ENCODE measurements at regions not wholly inside any gene's neighbourhood (a gene's known extent, or its start where the extent isn't known, plus 50 kb on each side); places are given as distances from the start of the nearest gene placed in this dataset.

DNA sequence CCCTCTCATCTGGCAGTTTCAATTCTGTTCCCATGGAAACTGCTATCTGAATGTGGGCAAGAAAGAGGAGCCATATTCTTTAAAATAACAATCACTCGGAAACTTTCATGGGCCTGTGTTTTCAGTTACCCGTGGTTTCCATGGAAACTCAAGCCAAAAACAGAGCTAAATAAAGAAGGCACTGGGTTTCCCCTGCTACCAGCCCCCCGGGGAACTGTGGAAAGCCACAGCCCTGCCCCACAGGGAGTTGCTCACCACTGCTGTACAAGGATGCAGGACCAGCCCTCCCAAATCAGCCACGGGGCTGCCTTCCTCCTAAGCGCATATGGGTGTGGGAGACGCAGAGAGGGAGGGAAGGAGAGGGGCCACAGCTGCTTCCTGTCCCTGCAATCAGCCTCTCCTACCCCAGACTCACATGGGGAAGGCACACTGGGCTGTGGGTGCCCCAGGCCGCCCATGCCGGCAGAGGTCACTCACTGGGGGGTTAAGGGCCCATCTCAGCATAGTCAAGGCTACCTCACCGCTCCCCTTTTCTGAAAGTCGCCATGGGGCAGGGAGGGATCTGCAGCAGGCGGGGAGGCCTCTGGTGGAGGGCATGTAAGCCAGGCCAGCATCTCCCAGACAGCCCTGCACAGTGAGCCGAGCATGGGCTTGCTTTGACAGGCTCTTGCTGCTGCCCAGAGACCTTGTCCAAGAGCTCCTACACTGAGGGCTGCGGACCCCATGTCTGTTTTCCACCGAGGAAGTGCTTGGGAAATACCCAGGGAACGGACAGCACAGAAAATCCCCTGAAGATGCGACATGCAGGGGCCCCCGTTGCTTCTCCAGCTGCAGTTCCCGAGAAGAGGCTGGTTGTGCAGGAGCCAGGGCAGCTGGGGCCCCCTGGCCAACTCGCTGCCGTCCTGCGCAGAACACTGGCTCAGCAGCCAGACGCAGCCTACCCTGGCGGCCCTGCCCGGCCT lies 157.3 kb upstream of the PPP2R2D start:
- DNase-seq, result no peak

DNA sequence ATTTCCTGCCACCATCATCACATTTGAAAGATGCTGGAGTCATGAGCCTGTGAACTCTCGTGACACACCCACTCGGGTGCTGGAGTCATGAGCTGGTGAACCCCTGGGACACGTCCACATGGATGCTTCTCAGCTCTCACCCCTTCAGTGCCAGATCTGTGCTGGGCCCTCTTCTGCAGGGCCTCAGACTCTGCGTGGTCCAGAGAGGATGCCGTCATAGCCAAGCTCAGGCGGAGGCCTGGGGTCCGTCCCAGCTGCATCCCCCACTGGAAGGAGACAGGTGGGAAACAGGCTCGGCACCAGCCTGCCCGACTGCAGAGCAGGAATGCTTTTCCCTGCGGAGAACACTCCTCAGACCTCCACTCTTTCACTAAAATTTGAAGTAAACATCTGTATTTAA lies 156.5 kb upstream of the PPP2R2D start:
- no peak for DNase-seq

DNA sequence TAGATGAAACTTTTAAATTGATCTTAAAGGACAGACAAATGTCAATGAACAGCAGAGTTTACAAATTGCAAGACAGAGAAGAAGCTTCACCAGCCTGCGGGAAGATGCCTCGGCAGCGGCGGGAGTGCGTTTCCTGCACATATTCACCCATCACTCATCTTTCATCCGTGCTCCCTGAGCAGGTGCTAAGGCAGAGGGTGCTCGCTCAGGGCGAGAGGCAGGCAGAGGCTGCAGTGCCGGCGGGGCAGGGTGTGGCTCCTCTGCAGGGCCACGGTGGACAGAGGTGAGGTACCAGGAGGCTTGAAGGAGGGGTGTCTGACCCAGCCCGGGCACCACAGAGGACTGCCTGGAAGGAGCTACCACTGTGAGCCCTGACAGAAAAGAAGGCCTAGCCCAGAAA lies 155.2 kb upstream of the PPP2R2D start:
- no peak for DNase-seq

DNA sequence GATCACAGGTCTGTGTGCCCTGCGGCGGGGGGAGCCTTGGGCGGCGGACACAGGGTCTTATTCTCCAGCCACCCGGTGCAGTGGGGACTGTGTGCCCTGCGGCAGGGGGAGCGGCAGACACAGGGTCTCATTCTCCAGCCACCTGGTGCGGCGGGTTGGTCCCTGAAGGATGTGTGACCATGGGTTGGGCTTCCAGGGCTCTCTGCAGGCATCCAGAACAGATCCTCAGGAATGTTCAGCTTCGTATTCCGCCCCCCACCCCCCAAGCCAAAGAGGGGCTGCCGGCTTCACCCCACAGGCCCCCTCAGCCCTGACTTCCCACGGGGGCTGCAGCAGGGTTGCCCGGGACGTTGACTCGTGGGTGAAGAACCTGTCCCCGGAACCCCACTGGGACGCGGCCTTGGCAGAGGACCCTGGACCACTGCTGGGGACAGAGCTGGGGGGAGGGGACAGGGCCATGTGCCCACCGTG lies 154.5 kb upstream of the PPP2R2D start:
- no peak for DNase-seq

DNA sequence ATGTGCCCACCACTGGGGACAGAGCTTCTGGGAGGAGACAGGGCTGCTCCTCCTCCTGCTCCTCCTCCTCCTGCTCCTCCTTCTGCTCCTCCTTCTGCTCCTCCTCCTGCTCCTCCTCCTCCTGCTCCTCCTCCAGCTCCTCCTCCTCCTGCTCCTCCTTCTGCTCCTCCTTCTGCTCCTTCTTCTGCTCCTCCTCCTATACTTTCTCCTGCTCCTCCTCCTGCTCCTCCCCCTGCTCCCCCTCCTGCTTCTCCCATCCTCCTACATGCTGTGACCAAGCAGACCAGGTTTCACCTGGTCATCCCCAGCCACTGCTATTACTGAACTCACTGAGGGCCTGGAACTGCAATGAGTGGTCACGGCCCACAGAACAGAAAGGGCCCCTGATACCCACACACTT lies 154.0 kb upstream of the PPP2R2D start:
- DNase-seq, result peak in 1 of 2 experiments; percentile 20

DNA sequence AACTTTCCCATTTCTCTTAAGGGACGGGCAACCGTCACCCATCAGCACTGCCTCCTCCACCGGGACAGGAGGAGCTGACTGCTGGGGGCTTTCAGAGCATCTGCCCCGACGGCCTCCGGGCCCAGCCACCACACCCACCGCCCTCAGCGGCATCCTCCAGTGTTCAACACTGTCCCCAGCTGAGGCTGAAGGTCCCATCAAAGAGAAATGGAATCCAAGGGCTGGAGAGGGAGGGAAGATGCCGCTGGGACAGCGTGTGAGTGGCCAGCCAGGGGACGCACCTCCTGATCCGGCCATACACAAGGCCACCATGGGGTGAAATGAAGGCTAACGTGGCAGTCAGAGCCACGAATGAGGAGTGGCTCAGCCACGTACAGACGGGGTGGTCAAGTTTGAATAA lies 153.6 kb upstream of the PPP2R2D start:
- no peak for DNase-seq

DNA sequence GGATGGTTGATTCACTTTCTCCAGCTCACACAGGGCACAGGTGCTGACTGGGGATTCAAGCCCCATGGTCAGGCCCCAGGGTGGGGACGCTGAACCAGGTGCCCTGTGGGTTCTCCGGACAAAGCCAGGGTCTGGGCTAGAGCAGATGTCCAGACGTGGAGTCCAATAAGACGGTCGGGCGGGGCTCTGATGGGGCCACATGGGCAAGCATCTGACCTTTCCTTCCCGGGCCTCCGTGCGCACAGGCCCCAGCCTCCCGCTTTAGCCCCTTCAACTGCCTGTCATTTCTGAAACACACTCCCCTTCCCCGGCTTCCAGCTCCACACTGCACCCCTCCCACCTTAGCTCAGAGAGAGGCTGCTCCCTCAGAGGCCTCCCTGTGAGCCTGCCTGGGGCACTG lies 153.0 kb upstream of the PPP2R2D start:
- no peak for DNase-seq

DNA sequence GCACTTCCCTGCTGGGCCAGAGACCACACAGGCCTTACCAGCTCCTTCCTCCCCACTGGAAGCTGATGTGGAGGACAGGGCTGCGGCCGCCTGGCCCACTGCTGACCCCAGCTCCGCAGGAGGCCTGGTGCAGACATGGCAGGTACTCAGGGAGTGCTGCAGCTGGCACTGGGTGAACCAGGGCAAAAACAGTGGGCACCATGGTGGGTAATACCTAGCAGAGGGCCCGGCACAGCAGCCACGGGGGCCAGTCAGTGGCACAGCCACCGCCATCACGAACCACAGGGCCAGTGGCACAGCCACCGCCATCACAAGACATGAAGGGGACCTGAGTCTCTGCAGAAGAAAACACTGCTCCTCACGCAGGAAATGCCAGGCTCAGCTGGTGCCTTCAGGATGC lies 152.6 kb upstream of the PPP2R2D start:
- no peak for DNase-seq

DNA sequence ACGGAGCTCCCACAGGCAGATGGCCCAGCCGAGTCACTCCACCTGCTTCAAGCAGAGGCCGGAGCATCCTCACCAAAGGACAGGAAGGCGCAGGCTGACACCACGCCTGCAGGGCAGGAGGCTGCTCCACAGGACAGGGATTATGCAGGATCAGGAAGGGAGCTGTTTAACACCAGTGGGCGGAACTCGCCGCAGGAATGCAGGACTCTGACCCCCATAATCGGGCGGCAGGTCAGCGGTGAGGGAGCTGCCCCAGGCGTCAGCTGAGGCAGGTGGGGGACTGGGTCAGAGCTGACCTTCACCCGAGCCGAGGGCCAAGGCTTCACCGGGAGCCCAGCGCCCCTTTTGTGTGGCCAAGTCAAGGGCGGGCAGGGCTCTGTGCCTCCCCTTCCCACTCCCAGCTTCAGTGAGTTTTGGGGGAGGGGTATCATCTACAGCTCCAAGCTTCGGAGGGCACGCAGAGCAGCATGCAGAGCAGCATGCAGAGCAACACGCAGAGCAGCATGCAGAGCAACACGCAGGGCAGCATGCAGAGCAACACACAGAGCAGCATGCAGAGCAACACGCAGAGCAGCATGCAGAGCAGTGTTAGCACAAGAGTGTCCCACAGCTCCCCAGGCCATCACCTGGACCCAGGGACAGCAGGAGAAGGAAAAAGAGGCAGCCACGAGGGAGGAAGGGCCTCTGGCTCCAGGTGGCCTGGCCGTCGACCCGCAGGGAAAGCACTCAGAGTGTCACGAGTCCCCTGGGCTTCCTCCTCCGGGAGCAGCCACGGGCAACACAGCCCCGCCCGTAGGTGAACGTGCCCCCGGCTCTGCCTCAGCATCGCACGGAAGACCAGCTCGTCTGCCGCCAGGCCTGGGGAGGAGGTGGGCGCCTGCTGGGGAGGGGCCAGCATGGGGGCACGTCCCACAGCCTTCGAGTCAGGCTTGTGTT lies 151.7 kb upstream of the PPP2R2D start:
- DNase-seq, result no peak

DNA sequence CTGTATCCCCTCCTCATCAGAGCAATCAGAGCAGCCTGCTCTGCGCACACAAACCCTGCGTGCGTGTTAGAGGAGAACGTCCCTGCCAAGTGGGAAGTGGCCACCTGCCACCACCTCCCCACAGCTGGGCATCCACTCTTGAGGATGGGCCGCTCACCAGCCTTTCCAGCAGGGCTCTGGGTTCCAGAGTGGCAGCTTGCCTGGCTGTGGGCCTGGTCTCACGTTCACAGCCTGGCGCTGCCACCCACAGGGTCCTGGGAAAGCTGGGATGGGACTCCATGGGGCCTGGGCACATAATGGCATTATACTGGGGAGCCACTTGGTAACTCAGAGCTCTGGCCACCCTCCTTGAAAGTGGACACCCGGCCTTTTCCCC lies 151.1 kb upstream of the PPP2R2D start:
- no peak for DNase-seq

DNA sequence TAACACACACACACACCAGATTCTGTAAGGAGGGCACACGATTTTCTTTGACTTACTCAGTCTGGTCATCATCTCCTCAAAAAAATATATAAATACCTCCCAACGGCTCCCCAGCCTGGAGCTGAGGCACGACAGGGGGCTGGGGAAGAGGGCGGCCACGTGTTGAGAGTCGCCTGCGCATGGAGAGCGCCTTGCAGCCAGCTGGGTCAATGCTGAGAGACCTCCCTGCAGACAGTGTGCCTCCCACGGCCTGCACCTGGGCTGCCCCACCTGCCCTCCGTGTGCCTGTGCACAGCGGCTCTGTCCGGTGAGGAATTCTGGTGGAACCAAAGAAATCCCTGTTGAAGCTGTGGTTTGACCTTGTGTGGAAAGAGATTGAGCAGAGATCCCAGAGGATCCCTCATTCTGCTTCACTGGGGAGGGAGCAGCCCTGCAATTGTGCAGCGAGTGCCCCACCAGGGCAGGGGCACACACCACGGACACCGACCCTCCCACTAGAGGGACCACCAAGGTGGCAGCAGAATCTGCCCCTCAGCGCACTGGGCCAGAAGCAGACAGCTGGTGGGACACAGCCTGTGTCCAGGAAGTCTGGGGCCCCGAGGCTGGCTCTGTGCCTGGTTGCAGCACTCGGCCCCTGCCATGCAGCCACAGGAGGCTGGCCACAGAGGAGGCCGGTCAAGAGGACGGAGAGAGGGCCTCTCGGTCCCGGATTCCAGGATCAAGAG lies 150.5 kb upstream of the PPP2R2D start:
- no peak for DNase-seq

DNA sequence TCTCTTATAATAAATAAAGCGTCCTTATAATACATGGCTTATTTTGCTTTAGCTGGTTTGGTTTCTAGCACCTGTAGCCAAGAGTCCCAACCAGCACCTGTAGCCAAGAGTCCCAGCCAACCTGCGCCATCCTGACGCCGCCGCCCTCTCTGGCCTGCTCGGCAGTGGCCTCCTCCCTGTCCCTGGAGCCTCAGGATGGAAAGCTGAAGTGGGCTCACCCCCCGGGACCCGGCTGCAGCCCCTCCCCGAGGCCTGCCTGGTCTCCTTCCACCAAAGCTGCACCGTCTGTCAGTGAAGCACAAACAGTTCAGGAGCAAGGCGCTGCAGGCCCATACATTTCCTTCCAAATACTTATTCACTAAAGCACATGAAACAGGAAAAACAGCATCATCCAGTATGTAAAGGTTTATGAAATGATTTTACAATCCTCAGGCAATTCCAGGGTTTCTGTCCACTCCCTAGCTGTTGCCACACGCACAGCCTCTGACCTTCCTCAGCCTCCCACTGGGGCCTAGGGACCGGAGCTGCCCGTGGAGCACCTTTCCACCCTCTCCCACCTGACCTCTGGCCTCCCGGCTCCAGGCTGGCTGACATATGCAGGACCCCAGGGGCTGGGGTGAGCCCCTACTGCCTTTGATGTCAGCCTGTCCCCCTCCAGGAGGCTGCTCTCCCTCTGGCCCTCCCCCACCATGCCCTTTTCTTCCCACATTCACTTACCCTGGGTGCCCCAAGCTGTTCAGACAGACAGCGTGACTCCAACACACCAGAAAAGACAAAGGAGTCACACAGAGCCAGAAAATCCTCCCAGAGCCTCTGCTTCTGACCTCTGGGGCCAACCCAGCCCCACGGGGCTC lies 149.6 kb upstream of the PPP2R2D start:
- DNase-seq, result no peak

DNA sequence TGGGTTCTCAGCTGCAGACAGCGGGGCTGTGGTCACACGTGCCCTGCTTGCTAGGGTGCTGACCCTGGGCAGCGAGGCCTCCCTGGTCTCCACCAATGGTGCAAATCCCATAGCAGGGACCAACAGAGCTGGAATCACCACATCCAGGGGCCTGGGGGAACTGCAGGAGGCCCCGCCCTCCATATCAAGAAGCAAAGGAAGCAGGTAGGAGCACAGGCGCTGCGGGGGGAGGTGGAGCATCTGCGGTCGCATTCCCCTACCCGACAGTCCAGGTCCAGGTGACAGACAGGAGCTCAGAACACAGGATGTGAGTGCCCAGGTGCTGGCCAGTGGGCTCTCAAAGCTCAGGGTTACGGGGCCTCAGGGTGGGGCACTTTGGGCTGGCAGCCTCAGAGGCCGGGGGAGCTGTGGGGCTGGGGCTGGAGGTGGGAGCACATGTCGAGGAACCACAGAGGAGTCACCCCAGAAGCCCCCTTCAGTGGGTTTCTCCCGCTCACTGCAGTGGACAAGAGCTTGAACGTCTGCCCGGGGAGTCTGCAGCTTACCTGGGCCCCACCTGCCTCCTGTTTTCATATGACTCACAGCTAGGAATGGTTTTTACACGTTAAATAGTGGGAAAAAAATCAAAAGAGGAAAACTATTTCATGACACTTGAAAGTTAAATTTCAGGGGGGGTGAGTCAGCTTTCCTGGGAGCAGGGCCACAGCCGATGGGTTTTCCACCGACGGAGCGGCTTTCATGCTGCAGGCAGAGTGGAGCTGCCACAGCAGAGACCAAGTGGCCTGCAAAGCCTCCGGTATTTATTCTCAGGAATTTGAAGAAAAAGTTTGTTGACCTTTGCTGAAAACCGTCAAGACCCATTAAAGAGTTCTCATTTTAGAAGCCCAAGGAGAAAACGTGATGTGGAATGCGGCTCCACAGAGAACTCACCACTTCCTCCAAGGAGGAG lies 148.7 kb upstream of the PPP2R2D start:
- no peak for DNase-seq

DNA sequence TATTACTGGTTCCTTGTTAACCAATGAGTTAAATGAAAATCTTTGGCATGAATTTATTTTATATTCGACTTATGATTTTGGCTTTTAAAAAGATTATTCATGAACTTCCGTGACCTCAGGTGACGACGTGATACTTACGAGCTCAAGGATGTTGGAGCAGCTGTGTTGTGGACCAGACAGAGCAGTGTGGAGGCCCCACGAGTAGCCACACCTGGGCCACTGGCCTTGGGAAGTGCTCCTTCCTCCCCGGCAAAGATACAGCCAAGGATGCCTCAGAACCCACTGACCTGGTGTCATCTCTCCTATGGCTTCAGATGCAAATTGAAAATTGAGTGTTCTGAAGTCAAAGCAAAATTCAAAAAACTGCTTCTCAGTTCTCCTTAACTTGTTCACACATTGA lies 147.5 kb upstream of the PPP2R2D start:
- DNase-seq, result no peak

DNA sequence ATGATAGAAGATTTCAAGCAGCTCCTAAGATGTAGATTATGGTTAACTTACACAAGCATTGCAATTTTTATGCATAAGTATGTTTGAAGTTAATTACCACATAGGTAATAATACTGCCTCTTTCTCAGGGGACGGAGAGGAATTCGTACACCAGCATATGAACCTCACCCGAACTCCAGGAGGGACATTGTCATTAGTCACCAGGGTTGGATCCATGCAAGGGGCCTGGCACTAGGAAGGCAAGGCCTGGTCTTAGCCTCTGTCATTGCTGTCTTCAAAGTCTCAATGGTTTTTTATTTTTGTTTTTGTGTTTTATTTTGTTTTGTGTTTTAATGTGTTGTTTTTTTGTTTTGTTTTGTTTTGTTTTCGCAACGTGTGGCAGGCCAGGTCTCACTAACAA lies 145.6 kb upstream of the PPP2R2D start:
- DNase-seq, result no peak

DNA sequence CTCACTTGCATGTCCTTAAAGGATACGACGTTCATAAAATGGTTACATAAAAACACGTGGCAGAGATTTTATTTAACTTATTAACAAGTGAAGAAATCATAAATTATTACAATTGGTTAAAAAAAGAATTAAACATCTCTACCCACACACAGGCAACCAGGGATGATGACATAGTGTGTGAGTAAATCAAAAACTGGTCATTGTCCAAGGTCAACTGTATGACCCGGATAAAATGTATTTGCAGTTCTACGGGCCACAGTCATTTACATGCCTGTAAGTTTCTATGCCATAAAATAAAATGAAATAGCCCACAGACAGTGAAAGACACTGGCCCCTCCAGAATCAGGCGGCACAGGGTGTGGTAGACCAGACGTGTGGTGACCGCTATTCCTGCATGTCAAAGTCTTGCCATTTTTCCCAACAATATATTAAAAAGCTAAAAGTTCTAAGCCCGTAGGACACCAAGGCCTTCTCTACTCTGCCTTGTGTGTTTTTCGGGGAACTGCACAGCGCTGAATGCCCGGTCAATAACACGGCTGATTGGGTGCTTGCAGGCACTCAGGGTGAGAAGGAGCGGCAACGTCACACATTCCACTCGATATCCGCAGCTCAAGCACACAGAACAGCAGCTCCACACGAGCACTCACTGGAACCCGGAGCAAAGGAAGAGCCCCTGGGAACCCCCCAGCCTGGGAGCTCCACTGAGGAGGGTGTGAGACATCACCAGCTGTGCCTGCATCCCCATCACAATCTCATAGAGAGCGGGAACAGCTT lies 143.3 kb upstream of the PPP2R2D start:
- DNase-seq, result no peak

DNA sequence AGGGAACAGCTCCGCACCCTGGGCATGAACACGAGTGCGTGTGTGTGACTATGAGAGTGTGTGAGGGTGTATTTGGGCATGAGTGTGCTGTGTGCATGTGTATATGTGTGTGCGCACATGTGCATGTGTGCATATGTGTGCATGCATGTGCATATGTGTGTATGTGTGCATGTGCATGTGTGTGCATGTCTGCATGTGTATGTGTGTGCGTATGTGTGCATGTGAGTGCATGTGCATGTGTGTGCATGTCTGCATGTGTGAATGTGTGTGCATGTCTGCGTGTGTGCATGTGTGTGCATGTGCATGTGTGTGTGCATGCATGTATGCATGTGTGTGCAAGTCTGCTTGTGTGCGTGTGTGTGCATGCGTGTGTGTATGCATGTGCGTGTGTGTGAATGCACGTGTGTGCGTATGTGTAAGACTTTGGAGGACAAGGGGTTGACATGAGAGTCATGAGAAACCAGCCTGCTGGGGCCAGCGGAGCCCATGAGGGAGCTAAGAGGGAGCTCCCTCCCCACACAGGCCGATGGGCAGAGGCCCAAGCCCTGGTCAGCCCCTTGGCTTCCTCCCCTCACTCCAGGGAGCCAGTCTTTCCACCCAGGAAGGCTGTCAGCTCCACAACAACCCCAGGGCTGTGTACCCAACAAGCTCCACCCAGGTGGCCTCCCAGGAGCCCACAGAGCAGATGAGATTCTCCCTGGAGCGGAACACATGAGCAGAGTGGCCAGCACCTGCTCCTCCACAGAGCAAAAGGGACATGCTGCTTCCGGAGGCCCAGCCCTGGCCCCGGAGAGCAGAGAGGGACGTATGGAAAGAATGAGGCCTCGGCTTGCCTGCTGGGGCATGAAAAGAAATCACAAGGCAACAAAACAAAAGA lies 142.5 kb upstream of the PPP2R2D start:
- DNase-seq, result no peak

DNA sequence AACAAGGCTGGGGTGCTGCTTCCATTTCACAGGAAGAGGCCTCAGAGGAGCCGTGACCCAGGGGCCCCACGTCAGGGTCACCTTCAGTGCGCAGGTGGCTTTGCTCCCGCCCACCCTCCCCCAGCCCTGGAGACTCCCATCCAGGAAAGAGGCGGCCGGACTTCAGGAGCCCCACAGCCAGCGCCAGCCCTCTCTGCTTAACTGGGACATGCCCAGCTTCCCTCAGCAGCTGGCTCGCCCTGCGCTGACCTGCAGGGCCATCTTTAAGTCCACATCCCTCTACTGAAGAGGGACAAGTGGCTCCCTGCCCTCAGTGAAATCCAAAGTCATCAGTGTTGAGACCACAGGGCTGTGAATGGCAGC lies 141.9 kb upstream of the PPP2R2D start:
- DNase-seq, result no peak

DNA sequence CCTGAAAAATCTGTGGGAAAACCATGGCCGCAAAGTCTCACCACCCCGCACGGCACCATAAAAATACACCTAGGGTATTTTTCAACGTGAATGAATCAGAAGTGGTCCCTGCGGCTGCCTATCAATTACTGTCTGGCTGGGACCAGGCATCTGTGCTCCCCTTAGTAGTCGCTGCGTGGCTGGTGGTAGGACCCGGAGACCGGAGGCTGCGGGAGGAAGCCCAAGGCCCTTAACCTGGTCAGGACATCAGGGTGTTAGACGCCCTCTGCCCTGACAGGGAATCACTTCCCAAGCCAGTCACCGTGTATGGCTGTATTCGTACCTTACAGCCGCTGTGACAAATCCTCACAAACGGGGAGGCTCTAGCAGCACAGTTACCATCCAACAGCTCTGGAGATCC lies 141.5 kb upstream of the PPP2R2D start:
- no peak for DNase-seq
